Tibial artery (tissue), 4 donors: ENCODE measurements at regions not wholly inside any gene's neighbourhood (a gene's known extent, or its start where the extent isn't known, plus 50 kb on each side); places are given as distances from the start of the nearest gene placed in this dataset.

Experiments
- DNase-seq, 2 donors: peaks; one replicate each; pipeline ENCODE4 v3.0.0-alpha.2; 2019
- H3K27ac ChIP-seq, 2 donors: fragments of 200-600 bp; sonication (generic) in 1 of 2; 1 replicate in 1 of 2; 2 replicates in 1 of 2; pipeline ENCODE4 v1.5.1; 2018 to 2019; ENCODE audit warnings: mild to moderate bottlenecking in 1 of 2
- H3K27me3 ChIP-seq, 2 donors: fragments of 200-600 bp; sonication (generic) in 1 of 2; one replicate each; pipeline versions ENCODE4 v1.5.1 to v1.6.0; 2016 to 2019
- H3K36me3 ChIP-seq, 3 donors: fragments of 200-600 bp; sonication (generic) in 2 of 3; one replicate each; pipeline ENCODE4 v1.5.1; 2016 to 2019; ENCODE audit warnings: mild to moderate bottlenecking in 2 of 3
- H3K4me1 ChIP-seq, 4 donors: fragments of 200-600 bp; sonication (generic) in 2 of 4; 1 replicate in 3 of 4; 2 replicates in 1 of 4; pipeline ENCODE4 v1.5.1; 2016 to 2019
- H3K4me3 ChIP-seq, 2 donors: fragments of 200-600 bp; sonication (generic) in 1 of 2; 1 replicate in 1 of 2; 2 replicates in 1 of 2; pipeline ENCODE4 v1.5.1; 2018 to 2019; ENCODE audit warnings: mild to moderate bottlenecking in 2 of 2
- H3K9me3 ChIP-seq, 3 donors: fragments of 200-600 bp; sonication (generic) in 1 of 3; one replicate each; pipeline ENCODE4 v1.5.1; 2016 to 2019
- CTCF ChIP-seq, 2 experiments: fragments of 200-600 bp in 1 of 2; fragments of 450-650 bp in 1 of 2; IDR thresholded peaks; one replicate each; pipeline ENCODE4 v1.5.1; 2017 to 2019; ENCODE audit warnings: antibody characterized with exemption in 2 of 2, mild to moderate bottlenecking in 1 of 2, moderate library complexity in 1 of 2
- intact Hi-C: fragments of 100-400 bp; cut with DNase I; formaldehyde crosslinking; loops from one replicate; pipeline ENCODE4 v1.15.0; 2023; ENCODE audit warnings: low total_unique reads

- DNase-seq, result no peak
- Histone ChIP-seq H3K9me3 (no peaks in the 10 kb centered on the region), H3K36me3 (no peaks in the 10 kb centered on the region), H3K4me1 (no peaks in the 10 kb centered on the region), H3K27ac (no peak overlapping the region), H3K4me3 (no peak overlapping the region), H3K27me3 (no peaks in the 10 kb centered on the region)
- no peak for TF ChIP-seq CTCF (IDR thresholded peaks at IDR 0.05)
- intact Hi-C loops, result no loop called here
These were observed 516.6 kb downstream of the SLITRK1 start for GRCh38 chr13:83365723-83366122.

GRCh38 chr13:83355041-83355440, 527.2 kb downstream of the SLITRK1 start:
- no peak overlapping the region for H3K27ac ChIP-seq
- no peak for DNase-seq
- H3K4me3 ChIP-seq, result no peak overlapping the region
- no peaks in the 10 kb centered on the region for H3K9me3 ChIP-seq
- no peaks in the 10 kb centered on the region for H3K36me3 ChIP-seq
- intact Hi-C loops, result no loop called here
- no peaks in the 10 kb centered on the region for H3K4me1 ChIP-seq
- TF ChIP-seq CTCF (IDR thresholded peaks at IDR 0.05), result no peak
- no peaks in the 10 kb centered on the region for H3K27me3 ChIP-seq

GRCh38 chr13:83352391-83352790, 529.9 kb downstream of the SLITRK1 start:
- TF ChIP-seq CTCF (IDR thresholded peaks at IDR 0.05), result no peak
- Histone ChIP-seq H3K4me1 (no peaks in the 10 kb centered on the region), H3K4me3 (no peak overlapping the region), H3K27ac (no peak overlapping the region), H3K36me3 (no peaks in the 10 kb centered on the region), H3K27me3 (no peaks in the 10 kb centered on the region), H3K9me3 (no peaks in the 10 kb centered on the region)
- no peak for DNase-seq
- intact Hi-C loops, result no loop called here

GRCh38 chr13:83350569-83350968, 531.7 kb downstream of the SLITRK1 start:
- no peaks in the 10 kb centered on the region for H3K27me3 ChIP-seq
- no peak overlapping the region for H3K27ac ChIP-seq
- intact Hi-C loops, result no loop called here
- TF ChIP-seq CTCF (IDR thresholded peaks at IDR 0.05), result no peak
- no peak for DNase-seq
- no peaks in the 10 kb centered on the region for H3K4me1 ChIP-seq
- H3K9me3 ChIP-seq, result no peaks in the 10 kb centered on the region
- no peak overlapping the region for H3K4me3 ChIP-seq
- no peaks in the 10 kb centered on the region for H3K36me3 ChIP-seq

GRCh38 chr13:83344518-83344917, 537.8 kb downstream of the SLITRK1 start:
- Histone ChIP-seq H3K4me3 (no peak overlapping the region), H3K9me3 (no peaks in the 10 kb centered on the region), H3K4me1 (no peaks in the 10 kb centered on the region), H3K36me3 (no peaks in the 10 kb centered on the region), H3K27me3 (no peaks in the 10 kb centered on the region), H3K27ac (no peak overlapping the region)
- no peak for TF ChIP-seq CTCF (IDR thresholded peaks at IDR 0.05)
- DNase-seq, result no peak
- intact Hi-C loops, result no loop called here

GRCh38 chr13:83340170-83340569, 542.1 kb downstream of the SLITRK1 start:
- TF ChIP-seq CTCF (IDR thresholded peaks at IDR 0.05), result no peak
- Histone ChIP-seq H3K9me3 (no peaks in the 10 kb centered on the region), H3K4me3 (no peak overlapping the region), H3K27ac (no peak overlapping the region), H3K4me1 (no peaks in the 10 kb centered on the region), H3K27me3 (no peaks in the 10 kb centered on the region), H3K36me3 (no peaks in the 10 kb centered on the region)
- DNase-seq, result no peak
- intact Hi-C loops, result no loop called here
